ENCODE measurements at regions not wholly inside any gene's neighbourhood (a gene's known extent, or its start where the extent isn't known, plus 50 kb on each side); places are given as distances from the start of the nearest gene placed in this dataset.
"Not testable (repeated sequence)": the region's sequence is repeated elsewhere in the genome, so short reads cannot be mapped to it uniquely, and the experiment has no call there.

- TF ChIP-seq MLX (CRISPR knock-in tag; IDR thresholded peaks at IDR 0.05) (no peak), JUN (CRISPR knock-in tag; IDR thresholded peaks at IDR 0.05) (no peak), SP1 (CRISPR knock-in tag; conservative IDR thresholded peaks at IDR 0.05) (no peak)
Measured at GRCh38 chr2:194802589-194802988, 854.4 kb upstream of the SLC39A10 start (continued).

DNA sequence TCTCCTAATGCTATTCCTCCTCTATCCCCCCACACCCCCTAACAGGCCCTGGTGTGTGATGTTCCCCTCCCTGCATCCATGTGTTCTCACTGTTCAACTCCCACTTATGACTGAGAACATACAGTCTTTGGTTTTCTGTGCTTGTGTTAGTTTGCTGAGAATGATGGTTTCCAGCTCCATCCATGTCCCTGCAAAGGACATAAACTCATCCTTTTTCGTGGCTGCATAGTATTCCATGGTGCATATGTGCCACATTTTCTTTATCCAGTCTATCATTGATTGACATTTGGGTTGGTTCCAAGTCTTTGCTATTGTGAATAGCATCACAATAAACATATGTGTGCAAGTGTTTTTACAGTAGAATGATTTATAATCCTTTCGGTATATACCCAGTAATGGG is 870.0 kb upstream of the SLC39A10 start:
- H3K4me3 Mint-ChIP-seq; CTCF ChIA-PET; H3K27ac Mint-ChIP-seq; POLR2A ChIA-PET; DNase-seq (ENCODE audit: low spot score); H3K4me1 Mint-ChIP-seq; H3K36me3 Mint-ChIP-seq; H3K27me3 Mint-ChIP-seq (ENCODE audit: low read depth); H3K9me3 Mint-ChIP-seq; ATAC-seq: not testable (repeated sequence)

- CTCF ChIA-PET; POLR2A ChIA-PET; H3K36me3 Mint-ChIP-seq; DNase-seq (ENCODE audit: low spot score); H3K4me1 Mint-ChIP-seq; ATAC-seq; H3K27ac Mint-ChIP-seq; H3K27me3 Mint-ChIP-seq (ENCODE audit: low read depth); H3K4me3 Mint-ChIP-seq: not testable (repeated sequence)
- H3K9me3 Mint-ChIP-seq: peaks cover 22% of the 10 kb centered on the region
Measured at GRCh38 chr2:194771394-194771793, 885.6 kb upstream of the SLC39A10 start.

GRCh38 chr2:194769030-194769429 is 888.0 kb upstream of the SLC39A10 start:
- ChIA-PET POLR2A (no interaction called here), CTCF (no interaction called here)
- DNase-seq (ENCODE audit: low spot score) (no peak), ATAC-seq (no peak)
- H3K36me3 Mint-ChIP-seq: no peaks in the 10 kb centered on the region
- no peak overlapping the region for H3K4me3 Mint-ChIP-seq
- TF ChIP-seq ZNF138 (CRISPR knock-in tag; conservative IDR thresholded peaks at IDR 0.05): no peak
- no peak for TF ChIP-seq IRF2 (CRISPR knock-in tag; IDR thresholded peaks at IDR 0.05; ENCODE audit: borderline replicate concordance, low read depth)
- TF ChIP-seq ETV6 (CRISPR knock-in tag; IDR thresholded peaks at IDR 0.05): no peak
- no peak for TF ChIP-seq PRRX2 (CRISPR knock-in tag; IDR thresholded peaks at IDR 0.05)
- TF ChIP-seq ZNF396 (CRISPR knock-in tag; IDR thresholded peaks at IDR 0.05; ENCODE audit: borderline replicate concordance): no peak
- TF ChIP-seq NFE2L1 (CRISPR knock-in tag; IDR thresholded peaks at IDR 0.05): no peak
- TF ChIP-seq SMAD4 (CRISPR knock-in tag; IDR thresholded peaks at IDR 0.05): no peak
- TF ChIP-seq NFYB (CRISPR knock-in tag; conservative IDR thresholded peaks at IDR 0.05; ENCODE audit: low read depth): no peak
- H3K27ac Mint-ChIP-seq: no peak overlapping the region
- no peaks in the 10 kb centered on the region; the same call in 1 of the 2 replicates for H3K27me3 Mint-ChIP-seq (ENCODE audit: low read depth)
- peaks cover 22% of the 10 kb centered on the region for H3K9me3 Mint-ChIP-seq
- no peaks in the 10 kb centered on the region for H3K4me1 Mint-ChIP-seq

DNA sequence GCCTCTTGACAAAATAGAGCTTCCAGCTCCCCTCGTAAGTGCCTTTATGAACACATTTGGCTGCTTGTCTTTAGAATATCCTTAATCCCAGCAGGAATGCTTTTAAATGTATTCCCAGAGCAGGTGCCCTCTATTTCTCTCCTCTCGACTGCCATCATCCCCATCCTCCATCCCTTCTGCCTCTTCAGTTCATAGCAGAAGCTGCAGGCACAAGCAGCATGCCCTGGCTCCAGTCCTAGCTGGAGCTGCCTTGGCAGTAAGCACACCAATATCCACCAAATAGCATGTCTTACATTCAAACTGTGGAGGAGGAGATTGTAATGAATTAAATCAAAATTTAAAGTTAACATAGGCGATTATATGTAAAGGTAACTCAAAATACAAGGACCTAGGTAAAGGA is 891.3 kb upstream of the SLC39A10 start:
- DNase-seq (ENCODE audit: low spot score): no peak
- POLR2A ChIA-PET: no interaction called here
- peak; percentile 47 for ATAC-seq
- CTCF ChIA-PET: no interaction called here
- no peak overlapping the region for H3K27ac Mint-ChIP-seq
- H3K9me3 Mint-ChIP-seq: peaks cover 16% of the 10 kb centered on the region
- TF ChIP-seq CBFB (CRISPR knock-in tag; IDR thresholded peaks at IDR 0.05; ENCODE audit: low read depth): no peak
- TF ChIP-seq MLX (CRISPR knock-in tag; IDR thresholded peaks at IDR 0.05): no peak
- no peak for TF ChIP-seq HMGXB4 (CRISPR knock-in tag; IDR thresholded peaks at IDR 0.05)
- no peak for TF ChIP-seq ESRRA (CRISPR knock-in tag; IDR thresholded peaks at IDR 0.05; ENCODE audit: borderline replicate concordance)
- TF ChIP-seq, protein P1, sequence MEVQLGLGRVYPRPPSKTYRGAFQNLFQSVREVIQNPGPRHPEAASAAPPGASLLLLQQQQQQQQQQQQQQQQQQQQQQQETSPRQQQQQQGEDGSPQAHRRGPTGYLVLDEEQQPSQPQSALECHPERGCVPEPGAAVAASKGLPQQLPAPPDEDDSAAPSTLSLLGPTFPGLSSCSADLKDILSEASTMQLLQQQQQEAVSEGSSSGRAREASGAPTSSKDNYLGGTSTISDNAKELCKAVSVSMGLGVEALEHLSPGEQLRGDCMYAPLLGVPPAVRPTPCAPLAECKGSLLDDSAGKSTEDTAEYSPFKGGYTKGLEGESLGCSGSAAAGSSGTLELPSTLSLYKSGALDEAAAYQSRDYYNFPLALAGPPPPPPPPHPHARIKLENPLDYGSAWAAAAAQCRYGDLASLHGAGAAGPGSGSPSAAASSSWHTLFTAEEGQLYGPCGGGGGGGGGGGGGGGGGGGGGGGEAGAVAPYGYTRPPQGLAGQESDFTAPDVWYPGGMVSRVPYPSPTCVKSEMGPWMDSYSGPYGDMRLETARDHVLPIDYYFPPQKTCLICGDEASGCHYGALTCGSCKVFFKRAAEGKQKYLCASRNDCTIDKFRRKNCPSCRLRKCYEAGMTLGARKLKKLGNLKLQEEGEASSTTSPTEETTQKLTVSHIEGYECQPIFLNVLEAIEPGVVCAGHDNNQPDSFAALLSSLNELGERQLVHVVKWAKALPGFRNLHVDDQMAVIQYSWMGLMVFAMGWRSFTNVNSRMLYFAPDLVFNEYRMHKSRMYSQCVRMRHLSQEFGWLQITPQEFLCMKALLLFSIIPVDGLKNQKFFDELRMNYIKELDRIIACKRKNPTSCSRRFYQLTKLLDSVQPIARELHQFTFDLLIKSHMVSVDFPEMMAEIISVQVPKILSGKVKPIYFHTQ (CRISPR knock-in tag; IDR thresholded peaks at IDR 0.05): no peak
- TF ChIP-seq MXD4 (CRISPR knock-in tag; IDR thresholded peaks at IDR 0.05; ENCODE audit: borderline replicate concordance): no peak
- no peak for TF ChIP-seq ETV6 (CRISPR knock-in tag; IDR thresholded peaks at IDR 0.05)
- TF ChIP-seq KAT7 (CRISPR knock-in tag; IDR thresholded peaks at IDR 0.05; ENCODE audit: borderline replicate concordance): no peak
- TF ChIP-seq, protein P2, sequence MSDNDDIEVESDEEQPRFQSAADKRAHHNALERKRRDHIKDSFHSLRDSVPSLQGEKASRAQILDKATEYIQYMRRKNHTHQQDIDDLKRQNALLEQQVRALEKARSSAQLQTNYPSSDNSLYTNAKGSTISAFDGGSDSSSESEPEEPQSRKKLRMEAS (CRISPR knock-in tag; IDR thresholded peaks at IDR 0.05): no peak
- TF ChIP-seq ZNF219 (CRISPR knock-in tag; IDR thresholded peaks at IDR 0.05; ENCODE audit: borderline replicate concordance): no peak
- TF ChIP-seq RORB (CRISPR knock-in tag; IDR thresholded peaks at IDR 0.05): no peak
- TF ChIP-seq ZNF512 (CRISPR knock-in tag; IDR thresholded peaks at IDR 0.05; ENCODE audit: borderline replicate concordance): no peak
- TF ChIP-seq RELA (CRISPR knock-in tag; IDR thresholded peaks at IDR 0.05; ENCODE audit: borderline replicate concordance): no peak
- no peaks in the 10 kb centered on the region for H3K36me3 Mint-ChIP-seq
- H3K4me3 Mint-ChIP-seq: no peak overlapping the region
- no peaks in the 10 kb centered on the region; the same call in 1 of the 2 replicates for H3K27me3 Mint-ChIP-seq (ENCODE audit: low read depth)
- H3K4me1 Mint-ChIP-seq: no peaks in the 10 kb centered on the region

All from WTC11 (cell line).